SK-N-DZ (cell line): ENCODE measurements at regions not wholly inside any gene's neighbourhood (a gene's known extent, or its start where the extent isn't known, plus 50 kb on each side); places are given as distances from the start of the nearest gene placed in this dataset.
"Not testable (repeated sequence)": the region's sequence is repeated elsewhere in the genome, so short reads cannot be mapped to it uniquely, and the experiment has no call there.

Experiments
- DNase-seq: peaks from one replicate; pipeline ENCODE4 v3.0.0-alpha.2; 2015; ENCODE audit warnings: low spot score

DNA sequence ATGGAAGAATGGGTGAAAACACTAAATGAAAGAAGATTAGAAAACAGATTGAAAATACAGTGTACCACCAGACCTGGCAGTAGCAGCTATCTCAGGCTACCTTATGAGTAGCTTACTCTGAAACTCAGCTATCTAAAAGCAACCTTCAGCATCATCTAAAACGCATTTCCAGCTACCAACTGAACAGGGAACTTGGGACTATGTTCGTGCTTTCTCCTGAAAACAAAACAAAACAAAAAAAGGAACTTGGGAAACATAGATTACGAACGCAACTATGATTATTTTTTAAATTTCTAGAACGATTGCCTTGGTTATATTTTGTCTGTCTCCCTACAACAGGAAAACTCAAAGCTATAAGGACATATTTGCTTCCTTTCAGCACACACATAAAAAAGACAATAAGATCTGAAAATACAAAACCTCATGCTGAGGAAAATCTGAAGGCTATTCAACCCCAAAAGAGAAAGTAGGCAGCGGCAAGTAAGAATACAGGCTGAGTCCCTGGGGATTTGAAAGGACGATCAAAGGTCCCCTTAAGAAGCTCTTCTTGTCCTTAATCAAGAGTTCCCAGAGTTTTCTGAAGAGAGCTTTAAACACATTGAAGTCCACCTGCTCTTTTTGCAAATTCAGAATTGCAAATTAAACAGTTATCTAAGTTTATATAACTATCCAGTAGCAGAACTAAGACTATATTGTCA, 53.4 kb downstream of the OR2K2 start:
- DNase-seq: no peak

DNA sequence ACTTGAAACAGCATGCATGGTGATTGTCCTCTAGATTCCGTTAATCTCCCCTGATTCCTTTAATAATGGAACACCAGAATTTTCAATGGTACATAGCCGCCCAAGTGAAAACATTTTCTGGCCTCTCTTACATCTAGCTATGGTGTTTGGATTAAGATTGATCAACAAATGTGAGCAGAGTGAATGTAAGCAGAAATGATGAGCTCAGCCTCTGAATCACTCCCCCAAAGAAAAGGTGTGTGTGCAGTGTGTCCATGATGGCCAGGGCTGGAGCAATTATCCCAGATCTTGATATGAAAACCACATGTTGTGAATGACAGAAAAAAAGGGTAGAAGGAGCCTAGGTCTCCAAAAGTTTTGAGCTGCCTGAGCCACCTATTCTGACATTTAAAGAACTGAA, 55.3 kb downstream of the OR2K2 start:
- DNase-seq: no peak

DNA sequence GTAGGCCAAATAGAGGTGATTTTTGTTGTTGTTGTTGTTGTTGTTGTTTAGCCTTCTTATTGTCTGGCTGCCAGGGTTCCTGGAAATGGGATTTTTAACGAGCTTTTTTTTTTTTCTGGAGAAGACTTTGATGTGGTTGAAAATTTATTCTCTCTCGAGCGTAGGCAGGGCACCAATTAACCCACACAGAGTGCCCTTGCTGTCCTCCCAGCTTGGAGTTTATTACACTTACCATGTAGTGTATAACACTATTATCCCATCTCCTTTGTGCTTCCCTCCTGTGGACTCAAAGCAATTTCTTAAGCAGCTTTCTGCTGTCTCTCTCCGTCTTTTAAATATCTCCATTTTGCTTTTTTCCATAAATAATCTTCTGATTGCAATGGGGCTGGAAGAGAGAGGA, 57.4 kb downstream of the OR2K2 start:
- no peak for DNase-seq

DNA sequence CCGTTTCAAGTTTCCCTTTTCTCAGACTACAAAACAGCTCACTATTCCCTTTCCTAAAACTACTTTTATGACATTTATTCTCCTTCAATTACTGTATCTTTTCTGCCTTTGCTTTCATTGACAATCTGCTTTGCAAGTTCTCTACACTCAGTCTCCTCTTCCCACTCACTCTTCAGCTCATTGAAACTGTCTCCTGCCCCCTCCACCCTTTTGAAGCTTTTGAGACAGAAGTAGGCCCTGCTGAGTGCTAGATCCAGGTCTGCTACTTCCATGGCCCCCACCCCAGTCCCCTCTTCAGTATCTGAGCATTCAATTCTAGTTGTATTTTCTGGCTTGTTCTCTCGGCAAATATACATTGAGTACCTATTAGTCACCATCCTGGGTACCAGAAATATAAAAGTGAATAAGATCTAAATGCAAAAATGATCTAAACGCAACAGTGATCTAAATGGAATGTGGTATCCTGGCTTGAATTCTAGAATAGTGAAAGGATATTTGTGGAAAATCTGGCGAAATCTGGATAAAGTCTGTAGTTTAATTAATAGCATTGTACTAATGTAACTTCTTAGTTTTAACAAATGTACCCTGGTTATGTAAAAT, 58.4 kb downstream of the OR2K2 start:
- no peak for DNase-seq

DNA sequence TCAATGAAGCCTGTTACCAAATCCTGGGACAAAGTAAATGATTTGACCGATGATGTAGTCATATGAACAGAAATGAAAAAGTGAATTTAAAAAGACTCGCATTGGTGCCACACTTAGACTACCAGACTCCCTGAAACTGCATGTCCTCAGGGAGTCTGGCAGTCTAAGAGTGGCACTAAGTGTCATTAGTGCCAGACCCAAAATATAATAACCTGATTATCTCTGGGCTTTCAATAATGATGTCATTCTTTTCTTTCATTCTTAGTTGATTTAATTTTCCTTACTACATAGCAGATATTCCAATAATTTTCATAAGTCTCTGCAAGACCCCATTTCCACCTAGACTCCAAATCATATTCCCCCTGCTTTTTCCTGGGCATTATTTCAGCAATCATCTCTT, 59.0 kb downstream of the OR2K2 start:
- DNase-seq: no peak

DNA sequence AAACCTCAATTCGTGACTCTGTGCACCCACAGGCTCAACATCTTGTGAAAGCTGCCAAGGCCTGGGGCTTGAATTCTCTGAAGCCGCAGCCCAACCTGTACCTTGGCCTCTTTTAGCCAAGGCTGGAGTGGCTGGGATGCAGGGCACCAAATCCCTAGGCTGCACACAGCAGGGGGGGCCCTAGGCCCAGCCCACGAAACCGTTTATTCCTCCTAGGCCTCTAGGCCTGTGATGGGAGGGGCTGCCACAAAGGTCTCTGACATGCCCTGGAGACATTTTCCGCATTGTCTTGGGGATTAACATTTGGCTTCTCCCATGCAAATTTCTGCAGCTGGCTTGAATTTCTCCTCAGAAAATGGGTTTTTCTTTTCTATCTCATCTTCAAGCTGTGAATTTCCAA, 64.0 kb downstream of the OR2K2 start:
- not testable (repeated sequence) for DNase-seq

DNA sequence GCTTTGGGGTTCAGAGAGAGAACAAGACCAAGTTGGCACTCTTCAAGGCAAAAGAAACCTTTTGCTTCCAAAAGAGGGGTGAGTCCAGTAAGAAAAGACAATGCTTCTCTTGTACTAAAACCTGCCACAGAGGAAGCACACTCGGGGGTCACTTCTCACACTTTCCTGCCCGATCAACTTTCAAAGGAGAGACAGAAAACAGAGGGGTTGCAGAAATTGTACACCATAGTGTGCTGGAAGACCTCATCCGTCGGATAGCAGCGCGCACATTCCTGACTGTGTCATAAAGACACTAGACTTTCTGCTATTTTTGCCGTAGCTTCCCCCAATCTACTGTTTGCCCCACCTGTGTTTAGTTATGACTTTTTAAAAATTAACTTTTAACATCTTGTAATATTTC, 66.9 kb downstream of the OR2K2 start:
- no peak for DNase-seq

DNA sequence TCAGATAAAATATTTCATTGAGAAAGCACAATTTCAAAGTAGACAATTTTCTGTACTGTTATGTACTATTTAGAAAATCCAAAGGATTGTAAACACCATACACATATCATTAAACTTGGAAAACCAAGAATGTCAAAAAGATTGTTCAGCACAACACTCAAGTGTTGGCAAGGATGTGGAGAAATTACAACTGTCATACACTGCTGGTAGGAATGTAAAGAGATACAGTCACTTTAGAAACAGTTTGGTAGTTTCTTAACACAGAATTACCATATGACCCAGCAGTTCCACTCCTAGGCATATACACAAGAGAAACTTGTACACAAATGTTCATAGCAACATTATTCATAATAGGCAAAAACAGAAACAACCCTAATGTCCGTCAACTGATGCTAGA, 71.2 kb downstream of the OR2K2 start:
- DNase-seq: no peak

DNA sequence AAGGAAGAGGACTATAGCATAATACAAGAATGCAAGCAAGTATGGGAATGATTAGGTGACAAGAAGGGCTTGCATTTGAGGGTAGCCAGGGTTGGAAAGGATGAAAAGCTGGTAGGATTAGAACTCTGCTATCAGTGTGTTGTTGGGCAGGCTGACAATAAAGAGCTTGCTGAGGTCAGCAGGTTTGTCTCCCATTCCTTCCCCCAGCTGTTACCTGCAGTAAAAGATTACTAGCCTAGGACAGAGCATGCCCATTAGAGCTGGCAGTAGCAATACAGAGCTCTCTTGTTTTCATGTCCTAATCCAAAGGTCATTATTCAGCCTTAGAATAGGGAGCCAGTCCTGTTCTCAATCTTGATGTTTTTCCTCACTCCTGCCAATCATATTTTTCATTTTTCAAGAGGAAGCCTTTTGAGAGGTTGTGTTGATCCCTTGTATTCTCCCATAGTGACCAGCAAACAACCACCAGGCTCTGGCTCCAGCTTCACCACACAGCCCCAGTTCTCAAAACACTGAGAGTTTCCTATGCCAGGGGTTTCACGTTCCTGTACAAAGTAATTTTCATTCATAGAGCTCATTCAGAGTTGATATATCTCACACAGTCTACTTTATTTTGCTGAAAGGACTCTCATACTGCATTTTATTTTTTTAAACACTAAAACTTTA, 71.7 kb downstream of the OR2K2 start:
- DNase-seq: no peak

DNA sequence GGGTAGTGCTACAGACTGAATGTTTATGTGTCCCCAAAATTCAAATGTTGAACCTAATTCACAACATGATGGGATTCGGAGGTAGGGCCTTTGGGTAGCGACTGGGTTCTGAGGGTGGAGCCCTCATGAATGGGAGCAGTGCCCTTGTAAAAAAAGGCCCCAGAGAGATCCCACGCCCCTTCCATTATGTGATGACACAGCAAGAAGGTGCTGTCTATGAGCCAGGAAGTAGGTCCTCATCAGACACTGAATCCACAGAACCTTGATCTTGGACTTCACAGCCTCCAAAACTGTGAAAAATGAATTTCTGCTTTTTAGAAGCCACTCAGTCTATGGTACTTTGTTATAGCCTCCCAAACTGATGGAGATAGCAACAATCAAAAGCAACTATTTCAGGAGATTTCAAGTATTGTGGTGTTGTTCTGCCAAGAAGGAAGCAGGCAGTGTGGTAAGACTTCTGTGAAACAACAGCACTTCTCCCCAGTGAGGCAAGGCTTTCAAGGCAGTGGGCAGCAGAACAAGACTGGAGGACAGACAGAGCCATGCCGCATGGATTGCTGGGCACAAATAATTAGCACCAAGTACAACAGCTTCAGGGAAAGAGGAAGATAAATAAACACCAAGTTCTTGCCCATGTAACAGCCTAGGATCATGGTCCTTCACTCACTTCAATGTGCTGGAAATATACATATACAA, 76.1 kb downstream of the OR2K2 start:
- DNase-seq: no peak

DNA sequence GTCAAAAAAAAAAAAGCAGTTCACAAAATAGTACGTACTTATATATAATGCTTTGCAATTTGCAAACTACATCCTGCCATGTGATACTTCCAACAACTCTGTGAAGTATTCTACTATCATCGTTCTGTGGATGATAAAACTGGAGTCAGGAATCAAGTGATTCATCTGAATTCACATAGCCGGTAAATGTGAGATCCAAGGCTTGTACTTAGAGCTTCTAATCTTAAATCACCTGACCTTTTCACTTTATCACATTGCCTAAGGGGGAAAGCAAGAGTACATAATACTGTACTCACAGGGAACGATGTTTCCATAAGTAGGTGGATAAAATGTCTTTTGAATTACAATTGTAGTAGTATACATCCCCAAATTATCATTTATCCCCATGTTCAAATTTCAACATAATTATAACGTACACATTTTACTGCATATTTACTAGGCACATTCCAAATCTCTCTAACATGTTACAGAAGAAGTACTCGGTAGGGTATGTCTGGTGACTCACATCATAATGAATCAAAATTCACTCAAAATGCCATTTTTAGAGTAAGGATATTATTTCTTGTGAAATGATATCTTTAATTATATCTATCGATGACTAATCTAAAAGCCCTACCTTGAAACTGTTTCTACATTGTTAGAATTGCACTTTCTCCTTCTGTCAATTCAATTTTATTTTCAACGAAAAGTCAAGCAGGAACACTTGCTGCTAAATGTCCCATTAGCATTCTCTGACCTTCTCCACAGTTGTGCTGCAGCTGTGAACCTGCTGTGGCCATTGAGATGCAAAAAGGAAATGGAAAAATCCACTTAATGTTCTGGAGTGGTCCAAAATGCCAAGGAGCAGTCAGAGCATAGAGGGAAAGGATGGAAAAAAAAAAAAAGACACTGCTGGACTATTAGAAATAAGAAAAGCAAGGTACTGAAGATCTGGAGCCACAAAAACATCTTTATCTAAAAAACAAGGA, 78.9 kb downstream of the OR2K2 start:
- no peak for DNase-seq

DNA sequence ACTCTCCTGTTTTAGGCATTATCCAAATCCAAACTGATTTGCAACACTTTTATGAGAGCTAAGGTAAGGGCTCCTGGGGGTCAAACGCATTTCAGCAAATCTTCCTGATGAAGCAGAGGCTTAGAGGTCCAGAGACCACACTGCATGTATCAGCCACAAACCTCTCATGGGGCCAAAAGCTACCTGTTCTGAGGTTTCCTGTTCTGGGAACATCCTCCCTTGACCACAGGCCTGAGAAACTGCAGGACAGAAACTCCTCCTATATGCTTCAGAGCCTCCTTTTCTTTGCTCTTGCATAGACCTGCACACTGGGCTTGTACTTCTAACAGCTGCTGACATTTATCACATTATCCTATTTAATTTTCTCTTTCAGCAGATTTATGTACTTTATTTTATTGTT, 92.6 kb downstream of the OR2K2 start:
- no peak for DNase-seq

DNA sequence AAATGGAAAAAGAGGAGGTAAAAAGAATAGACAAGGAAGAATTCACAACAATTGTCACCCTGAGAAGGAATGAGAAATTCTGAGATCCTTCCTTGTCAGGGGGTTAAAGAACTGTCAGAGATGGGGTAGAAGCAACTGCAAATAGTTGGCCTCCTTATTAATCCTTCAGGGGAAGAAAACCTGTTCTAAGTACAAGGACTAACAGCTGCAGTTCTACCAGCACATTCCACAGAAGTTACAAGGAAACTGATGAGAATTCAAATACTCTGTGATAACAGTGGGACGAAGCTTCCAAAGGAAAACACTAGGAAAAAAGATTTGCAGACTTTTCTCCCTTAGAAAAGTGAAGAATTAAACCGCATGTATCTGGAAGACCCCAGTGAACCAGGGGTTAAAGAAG, 93.7 kb downstream of the OR2K2 start:
- no peak for DNase-seq

DNA sequence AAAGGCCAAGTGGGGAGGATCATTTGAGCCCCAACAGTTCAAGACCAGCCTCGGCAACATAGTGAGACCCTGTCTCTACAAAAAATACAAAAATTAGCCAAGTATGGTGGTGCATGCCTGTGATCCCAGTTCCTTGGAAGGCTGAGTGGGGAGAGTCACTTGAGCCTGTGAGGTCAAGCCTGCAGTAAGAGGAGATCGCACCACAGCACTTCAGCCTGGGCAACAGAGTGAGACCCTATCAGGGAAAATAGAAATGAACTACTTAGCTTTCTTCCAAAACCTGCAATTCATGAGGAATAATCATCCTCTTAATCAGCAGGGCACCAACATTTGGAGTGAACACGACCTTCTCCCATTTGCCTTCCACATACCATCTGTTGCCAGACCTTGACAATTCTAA, 96.1 kb downstream of the OR2K2 start:
- DNase-seq: no peak

DNA sequence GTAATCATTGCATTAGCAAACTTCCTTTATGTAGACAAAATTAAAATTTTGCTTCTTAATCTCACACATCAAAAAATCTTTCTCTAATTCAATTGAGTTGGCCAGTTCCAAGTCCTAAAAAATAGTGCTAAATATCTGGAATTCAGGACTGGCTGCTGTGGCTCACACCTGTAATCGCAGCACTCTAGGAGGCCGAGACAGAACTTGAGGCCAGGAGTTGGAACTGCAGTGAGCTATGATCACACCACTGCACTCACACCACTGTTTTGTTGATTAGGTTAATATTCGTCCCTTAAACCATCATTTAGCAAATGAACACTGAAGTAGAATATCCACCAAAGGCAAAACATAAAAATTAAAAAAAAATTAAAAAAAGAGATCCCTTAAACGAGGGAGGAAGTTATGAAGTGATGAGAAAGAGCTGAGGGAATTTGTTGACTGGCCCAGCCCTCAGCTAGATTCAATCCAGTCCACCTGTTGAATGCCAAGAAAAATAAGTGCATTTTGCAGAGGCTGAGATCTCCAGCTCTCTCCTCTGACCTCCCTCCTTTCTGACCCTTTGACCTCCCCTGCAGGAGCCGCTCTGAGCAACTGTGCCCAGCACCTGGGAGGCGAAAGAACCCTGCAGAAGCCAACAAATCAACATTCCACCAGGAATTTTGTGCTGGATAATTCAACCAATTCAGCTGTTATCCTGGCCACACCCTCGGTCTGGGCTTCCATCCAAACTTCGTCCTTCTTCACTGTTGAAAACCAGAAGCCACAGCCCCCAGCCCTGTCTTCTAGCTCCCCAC, 96.8 kb downstream of the OR2K2 start:
- DNase-seq: no peak

DNA sequence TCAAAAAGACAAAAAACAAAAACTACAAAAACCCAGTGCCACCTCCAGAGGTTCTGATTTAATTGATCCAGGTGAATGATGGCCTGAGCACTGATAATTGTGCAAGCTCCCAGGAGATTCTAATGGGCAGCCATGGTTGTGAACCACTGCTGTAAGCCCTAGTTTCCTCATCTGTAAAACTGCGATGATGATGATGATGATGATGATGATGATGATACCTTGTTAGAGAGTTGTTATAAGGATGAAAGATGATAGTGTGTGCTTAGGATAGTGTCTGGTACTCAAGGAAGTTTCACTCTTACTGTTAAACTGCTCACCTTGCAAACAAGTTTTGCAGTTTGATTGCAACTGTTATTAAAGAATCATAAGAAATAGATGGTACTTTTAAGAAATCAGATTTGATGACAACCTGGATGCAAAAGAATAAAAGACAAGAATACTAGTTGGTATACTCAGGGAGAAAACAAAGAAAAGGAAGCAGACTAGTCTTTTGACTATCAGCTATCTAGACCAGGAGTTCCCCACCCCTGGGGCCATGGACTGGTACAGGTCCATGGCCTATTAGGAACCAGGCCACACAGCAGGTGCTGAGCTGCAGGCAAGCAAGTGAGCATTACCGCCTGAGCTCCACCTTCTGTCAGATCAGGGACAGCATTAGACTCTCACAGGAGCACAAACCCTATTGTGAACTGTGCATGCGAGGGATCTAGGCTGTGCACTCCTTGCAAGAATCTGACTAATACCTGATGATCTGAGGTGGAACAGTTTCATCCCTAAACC, 98.0 kb downstream of the OR2K2 start:
- no peak for DNase-seq

DNA sequence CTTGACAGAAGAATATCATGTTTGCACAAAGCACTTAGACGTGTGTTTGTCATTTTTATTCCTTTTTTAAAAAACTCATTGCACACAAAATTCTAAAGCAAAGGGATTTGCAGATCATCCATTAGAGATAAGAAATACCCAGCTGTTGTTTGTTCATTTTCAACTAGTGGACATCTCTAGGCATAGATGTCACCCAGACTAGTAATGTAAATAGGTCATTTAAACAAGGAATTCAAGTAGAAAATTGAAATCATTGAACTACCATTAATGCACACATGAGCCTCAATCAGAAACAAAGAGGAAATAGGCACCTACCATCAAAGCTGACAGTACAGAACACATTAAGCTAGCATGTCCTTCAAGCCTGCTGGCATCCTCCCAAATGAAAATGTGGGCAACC, 107.3 kb downstream of the OR2K2 start:
- no peak for DNase-seq

DNA sequence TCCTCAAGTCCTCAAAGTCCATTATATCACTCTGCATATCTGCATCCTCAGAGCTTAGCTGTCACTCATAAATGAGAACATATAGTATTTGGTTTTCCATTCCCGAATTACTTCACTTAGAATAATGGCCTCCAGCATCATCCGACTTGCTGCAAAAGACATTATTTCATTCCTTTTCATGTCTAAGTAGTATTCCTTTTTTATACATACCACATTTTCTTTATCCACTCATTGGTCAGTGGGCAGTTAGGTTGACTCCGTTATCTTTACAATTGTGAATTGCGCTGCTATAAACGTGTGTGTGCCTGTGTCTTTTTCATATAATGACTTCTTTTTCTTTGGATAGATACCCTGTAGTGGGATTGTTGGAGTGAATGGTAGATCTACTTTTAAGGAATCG, 117.2 kb downstream of the OR2K2 start:
- no peak for DNase-seq

DNA sequence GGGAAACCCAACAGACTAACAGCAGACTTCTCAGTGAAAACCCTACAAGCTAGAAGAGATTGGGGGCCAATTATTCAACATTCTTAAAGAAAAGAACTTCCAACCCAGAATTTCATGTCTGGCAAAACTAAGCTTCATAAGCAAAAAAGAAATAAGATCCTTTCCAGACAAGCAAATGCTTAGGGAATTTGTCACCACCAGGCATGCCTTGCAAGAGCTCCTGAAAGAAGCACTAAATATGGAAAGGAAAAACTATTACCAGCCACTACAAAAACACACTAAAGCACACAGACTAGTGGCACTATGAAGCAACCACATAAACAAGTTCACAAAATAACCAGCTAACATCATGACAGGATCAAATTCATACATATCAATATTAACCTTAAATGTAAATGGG, 131.1 kb downstream of the OR2K2 start:
- DNase-seq: no peak

DNA sequence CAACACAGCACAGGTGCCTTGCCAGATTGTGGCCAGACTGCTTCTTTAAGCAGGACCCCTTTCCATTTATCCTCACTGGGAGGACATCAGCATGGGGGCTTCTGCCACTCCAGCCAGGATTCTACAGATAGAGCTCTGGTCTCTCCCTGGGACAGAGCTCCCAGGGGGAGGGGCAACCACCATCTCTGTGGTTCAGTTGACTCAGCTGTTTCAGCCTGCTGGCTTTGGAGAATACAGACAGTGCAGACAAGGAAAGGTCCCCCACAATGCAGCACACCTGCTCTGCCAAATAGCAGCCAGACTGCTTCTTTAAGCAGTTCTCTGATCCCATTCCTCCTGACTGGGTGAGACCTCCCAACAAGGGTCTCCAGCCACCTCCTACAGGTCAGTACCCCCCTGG, 132.8 kb downstream of the OR2K2 start:
- DNase-seq: no peak
